IMR-90 (cell line): ENCODE measurements at regions not wholly inside any gene's neighbourhood (a gene's known extent, or its start where the extent isn't known, plus 50 kb on each side); places are given as distances from the start of the nearest gene placed in this dataset.
A peak's percentile ranks its signal among the peaks of the same experiment; 100 is the strongest.

Experiments
- ATAC-seq: fragments of 200-7000 bp; cut with Tn5 transposase; 2 replicates; pipeline ENCODE4 v1.9.1; 2020; ENCODE audit warnings: low read depth, mild to moderate bottlenecking, moderate library complexity
- BruUV-seq: library from RNA; stranded (reverse); fragments of 400-500 nt; replicated peaks from 2 replicates; lab custom pipeline; 2021; lab: Mats Ljungman, UMichigan
- CTCF ChIA-PET: fragments of 300-600 bp; formaldehyde crosslinking; extraction: SDS; loops from one replicate; lab custom pipeline; 2021; ENCODE audit warnings: antibody characterized with exemption; lab: Yijun Ruan, JAX
- POLR2A ChIA-PET: fragments of 300-600 bp; sonication (Branson Sonifier 250); formaldehyde crosslinking; loops from one replicate; lab custom pipeline; 2022; ENCODE audit warnings: antibody characterized with exemption; ENCODE audit not compliant: unreplicated experiment; lab: Charles Lee
- DNase-seq: peaks from one replicate; pipeline ENCODE4 v3.0.0; 2013
- H2AFZ ChIP-seq: replicated peaks from 2 replicates; pipeline ENCODE3; 2013; ENCODE audit warnings: low read length, mild to moderate bottlenecking; ENCODE audit not compliant: poor library complexity
- H2AK5ac ChIP-seq: 2 replicates; pipeline ENCODE4 v1.6.1; 2013; ENCODE audit warnings: low read depth, low read length, inconsistent platforms
- H2AK9ac ChIP-seq: replicated peaks from 2 replicates; pipeline ENCODE3; 2013; ENCODE audit warnings: mild to moderate bottlenecking, low read depth, low read length, moderate library complexity; ENCODE audit not compliant: poor library complexity
- H2BK120ac ChIP-seq: 2 replicates; pipeline ENCODE4 v1.6.1; 2013; ENCODE audit warnings: low read depth, low read length, inconsistent platforms
- H2BK15ac ChIP-seq: 3 replicates; pipeline ENCODE4 v1.6.1; 2013; ENCODE audit warnings: low read depth, low read length, inconsistent platforms
- H2BK20ac ChIP-seq: 2 replicates; pipeline ENCODE4 v1.6.1; 2013; ENCODE audit warnings: low read depth, mild to moderate bottlenecking, inconsistent platforms, low read length, moderate library complexity
- H2BK5ac ChIP-seq: 2 replicates; pipeline ENCODE4 v1.6.1; 2013; ENCODE audit warnings: mild to moderate bottlenecking, low read depth, low read length, inconsistent platforms; ENCODE audit not compliant: poor library complexity, severe bottlenecking
- H3K14ac ChIP-seq: replicated peaks from 2 replicates; pipeline ENCODE4 v1.6.1; 2013; ENCODE audit warnings: low read depth, low read length, inconsistent platforms
- H3K18ac ChIP-seq: 2 replicates; pipeline ENCODE4 v1.6.1; 2013; ENCODE audit warnings: low read depth, low read length, control low read depth
- H3K23ac ChIP-seq: 2 replicates; pipeline ENCODE4 v1.6.1; 2013; ENCODE audit warnings: low read depth, low read length, inconsistent platforms
- H3K27ac ChIP-seq: 2 replicates; pipeline ENCODE4 v1.5.1; 2013; ENCODE audit warnings: mild to moderate bottlenecking, control low read depth, low read length; ENCODE audit not compliant: insufficient read depth
- H3K27me3 ChIP-seq: 2 replicates; pipeline ENCODE4 v1.6.1; 2013; ENCODE audit warnings: low read length; ENCODE audit not compliant: control insufficient read depth, insufficient read depth
- H3K36me3 ChIP-seq: 2 replicates; pipeline ENCODE4 v1.6.1; 2013; ENCODE audit warnings: low read length, mixed read lengths; ENCODE audit not compliant: control insufficient read depth, insufficient read depth
- H3K4ac ChIP-seq: 2 replicates; pipeline ENCODE4 v1.6.1; 2013; ENCODE audit warnings: low read depth, low read length, inconsistent platforms
- H3K4me1 ChIP-seq: 2 replicates; pipeline ENCODE4 v1.6.1; 2013; ENCODE audit warnings: low read length, mixed read lengths; ENCODE audit not compliant: control insufficient read depth, insufficient read depth
- H3K4me2 ChIP-seq: 2 replicates; pipeline ENCODE4 v1.6.1; 2013; ENCODE audit warnings: low read depth, mild to moderate bottlenecking, control low read depth, low read length, moderate library complexity
- H3K4me3 ChIP-seq: 2 replicates; pipeline ENCODE4 v1.5.1; 2013; ENCODE audit warnings: low read depth, mild to moderate bottlenecking, control low read depth, low read length, moderate library complexity; ENCODE audit not compliant: insufficient read depth
- H3K56ac ChIP-seq: 2 replicates; pipeline ENCODE4 v1.6.1; 2013; ENCODE audit warnings: low read length, inconsistent platforms; ENCODE audit not compliant: insufficient read depth; ENCODE audit errors: extremely low read depth
- H3K79me1 ChIP-seq, 2 experiments: 2 replicates each; pipeline ENCODE4 v1.6.1; 2013; ENCODE audit warnings: low read length in 2 of 2, inconsistent platforms in 1 of 2, low read depth in 1 of 2
- H3K9ac ChIP-seq: 2 replicates; pipeline ENCODE4 v1.6.1; 2013; ENCODE audit warnings: low read depth, low read length, control low read depth
- H3K9me1 ChIP-seq: 2 replicates; pipeline ENCODE4 v1.6.1; 2013; ENCODE audit warnings: low read length, inconsistent platforms; ENCODE audit not compliant: insufficient read depth
- H3K9me3 ChIP-seq: 2 replicates; pipeline ENCODE4 v1.6.1; 2013; ENCODE audit warnings: low read length; ENCODE audit not compliant: control insufficient read depth, insufficient read depth
- H4K20me1 ChIP-seq: 2 replicates; pipeline ENCODE4 v1.6.1; 2013; ENCODE audit warnings: low read length, inconsistent platforms; ENCODE audit not compliant: insufficient read depth
- H4K5ac ChIP-seq: 2 replicates; pipeline ENCODE4 v1.6.1; 2013; ENCODE audit warnings: mild to moderate bottlenecking, low read depth, low read length, control low read depth
- H4K8ac ChIP-seq, 2 experiments: 2 replicates each; pipeline ENCODE4 v1.6.1; 2013; ENCODE audit warnings: low read depth in 2 of 2, low read length in 2 of 2, control low read depth in 1 of 2, inconsistent platforms in 1 of 2
- H4K91ac ChIP-seq: 2 replicates; pipeline ENCODE4 v1.6.1; 2013; ENCODE audit warnings: low read depth, low read length, inconsistent platforms; ENCODE audit not compliant: insufficient read depth
- BHLHE40 ChIP-seq: fragments of 150-350 bp; IDR thresholded peaks from 2 replicates; pipeline ENCODE4 v1.6.1; 2016; ENCODE audit warnings: mild to moderate bottlenecking, low read depth, low read length
- CEBPB ChIP-seq: IDR thresholded peaks from 2 replicates; pipeline ENCODE4 v1.6.1; 2012; ENCODE audit warnings: low read depth, low read length, improper control_type of control experiment
- CHD1 ChIP-seq: IDR thresholded peaks from 2 replicates; pipeline ENCODE4 v1.6.1; 2012; ENCODE audit warnings: low read depth, low read length, improper control_type of control experiment
- CTCF ChIP-seq: conservative IDR thresholded peaks from 2 replicates; pipeline ENCODE4 v1.5.1; 2012; ENCODE audit warnings: mild to moderate bottlenecking, low read depth, low read length, improper control_type of control experiment
- ELK1 ChIP-seq: fragments of 150-350 bp; IDR thresholded peaks from 2 replicates; pipeline ENCODE4 v1.6.1; 2016; ENCODE audit warnings: low read depth, mild to moderate bottlenecking, low read length, moderate library complexity, borderline replicate concordance
- FOS ChIP-seq: fragments of 150-350 bp; IDR thresholded peaks from 2 replicates; pipeline ENCODE4 v1.6.1; 2016; ENCODE audit warnings: low read depth, low read length
- MAFK ChIP-seq: IDR thresholded peaks from 2 replicates; pipeline ENCODE4 v1.6.1; 2012; ENCODE audit warnings: low read depth, low read length, improper control_type of control experiment
- MAZ ChIP-seq: IDR thresholded peaks from 2 replicates; pipeline ENCODE4 v1.6.1; 2012; ENCODE audit warnings: low read depth, mild to moderate bottlenecking, low read length, improper control_type of control experiment, moderate library complexity, borderline replicate concordance
- NFE2L2 ChIP-seq: fragments of 150-350 bp; IDR thresholded peaks from 2 replicates; pipeline ENCODE4 v1.6.1; 2016; ENCODE audit warnings: low read depth, mild to moderate bottlenecking, low read length
- POLR2A ChIP-seq: IDR thresholded peaks from 2 replicates; pipeline ENCODE4 v1.6.1; 2012; ENCODE audit warnings: mild to moderate bottlenecking, low read depth, low read length
- RCOR1 ChIP-seq: IDR thresholded peaks from 2 replicates; pipeline ENCODE4 v1.6.1; 2012; ENCODE audit warnings: mild to moderate bottlenecking, low read length, improper control_type of control experiment; ENCODE audit not compliant: insufficient replicate concordance
- SMC3 ChIP-seq: fragments of 150-350 bp; IDR thresholded peaks from 2 replicates; pipeline ENCODE4 v1.6.1; 2016; ENCODE audit warnings: low read depth, mild to moderate bottlenecking, antibody characterized with exemption, low read length, moderate library complexity
- USF2 ChIP-seq: fragments of 150-350 bp; IDR thresholded peaks from 2 replicates; pipeline ENCODE4 v1.6.1; 2017; ENCODE audit warnings: mild to moderate bottlenecking, antibody characterized with exemption, low read length, low read depth
- WGBS, 2 experiments: methylation state at CpG; one replicate each; pipeline versions ENCODE4 v1.1.5 to v1.1.7; 2013; ENCODE audit warnings: missing lambda C conversion rate in 2 of 2; ENCODE audit not compliant: insufficient read length in 1 of 2; ENCODE audit errors: extremely low coverage in 2 of 2; 5-methylcytosine and 5-hydroxymethylcytosine counted together
- dilution Hi-C: fragments of 300-500 bp; cut with HindIII; formaldehyde crosslinking; loops from one replicate; pipeline ENCODE4 v1.14.3; 2018; ENCODE audit warnings: low sequenced_read_pairs; ENCODE audit not compliant: unreplicated experiment
- in situ Hi-C: fragments of 300-500 bp; cut with MboI; formaldehyde crosslinking; loops from 3 replicates; pipeline ENCODE4 v1.14.3; 2019; ENCODE audit warnings: low sequenced_read_pairs, inconsistent platforms, mixed read lengths
- intact Hi-C: fragments of 100-400 bp; cut with micrococcal nuclease; formaldehyde crosslinking; loops from 2 replicates; pipeline ENCODE4 v1.10.0; 2022

GRCh38 chr1:212514782-212515181, 82.1 kb downstream of the NENF start:
- H4K8ac ChIP-seq, result no peak overlapping the region
- H3K4me3 ChIP-seq, result no peak overlapping the region
- H3K18ac ChIP-seq, result no peak overlapping the region
- ChIA-PET CTCF (no interaction called here), POLR2A (no interaction called here)
- H2BK15ac ChIP-seq, result no peak overlapping the region
- H4K5ac ChIP-seq, result no peak overlapping the region
- H3K14ac ChIP-seq, result no peak overlapping the region
- H3K4me2 ChIP-seq, result no peak overlapping the region
- ATAC-seq (no peak), DNase-seq (no peak)
- no peak overlapping the region for H3K4ac ChIP-seq
- no peak overlapping the region for H4K91ac ChIP-seq
- H2AK9ac ChIP-seq, result no peak overlapping the region
- in situ Hi-C loops (no loop called here), intact Hi-C loops (no loop called here), dilution Hi-C loops (no loop called here)
- H3K9me3 ChIP-seq, result no peaks in the 10 kb centered on the region
- H2AFZ ChIP-seq, result peak overlapping the region; percentile 60
- H3K23ac ChIP-seq, result no peak overlapping the region
- no peak overlapping the region for H2BK20ac ChIP-seq
- no peak for TF ChIP-seq CHD1
- TF ChIP-seq FOS, result no peak
- TF ChIP-seq MAFK, result no peak
- TF ChIP-seq SMC3, result no peak
- no peak for TF ChIP-seq RCOR1
- no peak for TF ChIP-seq NFE2L2
- no peak for TF ChIP-seq POLR2A
- no peak for TF ChIP-seq MAZ
- no peak for TF ChIP-seq BHLHE40
- no peak for TF ChIP-seq CEBPB
- TF ChIP-seq ELK1, result no peak
- no peak for TF ChIP-seq CTCF
- no peak for TF ChIP-seq USF2
- no peak overlapping the region for H3K27ac ChIP-seq
- no TSS peak for BruUV-seq
- no peak overlapping the region for H3K56ac ChIP-seq
- H2BK5ac ChIP-seq, result no peak overlapping the region
- H3K79me1 ChIP-seq, result no peaks in the 10 kb centered on the region
- no peak overlapping the region for H2AK5ac ChIP-seq
- no peak overlapping the region for H3K9ac ChIP-seq
- peaks cover 9% of the 10 kb centered on the region; the same call in 1 of the 2 replicates for H3K27me3 ChIP-seq
- peaks cover 14% of the 10 kb centered on the region; the same call in 1 of the 2 replicates for H3K9me1 ChIP-seq
- peaks cover 17% of the 10 kb centered on the region for H3K4me1 ChIP-seq
- no peaks in the 10 kb centered on the region for H4K20me1 ChIP-seq
- no peak overlapping the region for H2BK120ac ChIP-seq
- 12% methylated on average over 5 of the region's 36 CpGs; no CpG with 5 or more reads in 1 of the 2 experiments for WGBS, 2 experiments
- no peaks in the 10 kb centered on the region for H3K36me3 ChIP-seq
